Erythroblast (primary cell): ENCODE measurements at regions not wholly inside any gene's neighbourhood (a gene's known extent, or its start where the extent isn't known, plus 50 kb on each side); places are given as distances from the start of the nearest gene placed in this dataset.

ENCODE experiments used
- GATA1 ChIP-seq: IDR thresholded peaks from 2 replicates; pipeline ENCODE4 v1.6.1; 2011; ENCODE audit warnings: low read depth, mild to moderate bottlenecking, control low read depth, low read length, moderate library complexity
- POLR2A ChIP-seq: IDR thresholded peaks from 2 replicates; pipeline ENCODE4 v1.6.1; 2011; ENCODE audit warnings: mild to moderate bottlenecking, low read length

DNA sequence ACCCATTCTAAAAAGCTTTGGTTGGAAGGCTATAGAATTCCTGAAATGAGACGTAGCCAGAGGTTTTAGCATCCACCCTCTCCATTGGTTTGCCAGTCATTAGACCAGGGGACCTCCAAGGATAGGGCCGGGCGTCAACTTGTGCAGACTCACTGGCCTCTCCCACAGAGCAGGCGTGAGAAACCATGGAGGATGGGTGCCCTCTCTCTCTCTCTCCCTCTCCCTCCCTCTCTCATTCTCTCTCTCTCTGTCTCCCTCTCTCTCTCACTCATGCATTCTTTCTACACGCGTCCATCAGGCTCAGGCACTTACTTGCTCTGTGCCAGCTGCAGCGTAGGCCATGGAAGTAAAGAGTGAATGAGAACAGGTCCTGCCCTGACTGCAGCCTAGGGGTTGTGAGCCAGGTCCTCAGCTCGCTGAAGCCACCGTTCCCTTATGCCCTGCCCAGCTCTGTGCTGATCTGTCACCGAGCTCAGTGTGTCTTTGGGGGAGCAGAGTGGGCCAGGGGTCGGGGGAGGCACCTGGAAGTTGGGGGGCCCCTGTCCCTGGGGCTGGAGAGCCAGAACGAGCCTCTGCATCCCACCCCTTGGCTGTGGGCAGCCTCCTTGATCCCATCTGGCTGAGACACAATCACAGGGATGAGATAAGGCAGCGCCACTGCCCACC is 304.4 kb upstream of the HS6ST1 start:
- TF ChIP-seq POLR2A (no peak), GATA1 (no peak)
